K562 (cell line): ENCODE measurements at regions not wholly inside any gene's neighbourhood (a gene's known extent, or its start where the extent isn't known, plus 50 kb on each side); places are given as distances from the start of the nearest gene placed in this dataset.

Source experiments
- ATAC-seq: fragments of 200-7000 bp; cut with Tn5 transposase; 3 replicates; pipeline ENCODE4 v1.9.1; 2020; ENCODE audit warnings: moderate library complexity
- BruUV-seq: library from RNA; stranded (reverse); fragments of 400-500 nt; replicated peaks from 2 replicates; lab custom pipeline; 2021; lab: Mats Ljungman, UMichigan
- CTCF ChIA-PET: fragments of 300-600 bp; formaldehyde crosslinking; extraction: SDS; loops from one replicate; lab custom pipeline; 2021; ENCODE audit warnings: low intra/inter-chr PET ratio; lab: Yijun Ruan, JAX
- POLR2A ChIA-PET: fragments of 300-600, 350-650 bp; sonication (Branson Sonifier 250); formaldehyde crosslinking; extraction: SDS; loops from one replicate; lab custom pipeline; 2021; ENCODE audit warnings: antibody characterized with exemption, inconsistent platforms; lab: Yijun Ruan, JAX
- DNase-seq, 4 experiments: peaks; one replicate each; pipeline versions ENCODE4 v3.0.0 to v3.0.0-alpha.2; 2011 to 2018; ENCODE audit warnings: low spot score in 3 of 4, mixed read lengths in 3 of 4; ENCODE audit errors: extremely low read depth in 1 of 4
- FAIRE-seq: peaks from 2 replicates; lab custom pipeline; 2011; peaks lifted over from hg19 to GRCh38; lab: Jason Lieb, UNC
- H2AFZ ChIP-seq: 2 replicates; pipeline ENCODE4 v1.6.0; 2011; ENCODE audit warnings: low read depth, low read length, control low read depth, inconsistent platforms
- H3K27ac ChIP-seq: fragments of 200-600 bp; 3 replicates; pipeline ENCODE4 v1.8.0; 2011; ENCODE audit warnings: low read depth, mild to moderate bottlenecking, control low read depth, inconsistent platforms, low read length, moderate library complexity, mixed read lengths; ENCODE audit errors: extremely low read depth
- H3K27me3 ChIP-seq, 2 experiments: fragments of 300-600 bp in 1 of 2; 2 replicates in 1 of 2; 3 replicates in 1 of 2; pipeline versions ENCODE4 v1.6.0 to v1.8.0; 2011; ENCODE audit warnings: inconsistent platforms in 2 of 2, low read length in 2 of 2, mild to moderate bottlenecking in 1 of 2, mixed read lengths in 1 of 2, moderate library complexity in 1 of 2; ENCODE audit not compliant: control insufficient read depth in 2 of 2, insufficient read depth in 2 of 2
- H3K36me3 ChIP-seq: fragments of 300-600 bp; 3 replicates; pipeline ENCODE4 v1.8.0; 2011; ENCODE audit warnings: mild to moderate bottlenecking, low read length, inconsistent platforms; ENCODE audit not compliant: control insufficient read depth, insufficient read depth
- H3K4me1 ChIP-seq, 2 experiments: fragments of 200-600 bp in 1 of 2; replicated peaks in 1 of 2; 2 replicates in 1 of 2; 3 replicates in 1 of 2; pipeline versions ENCODE4 v1.5.1 to v1.8.0; 2011; ENCODE audit warnings: inconsistent platforms in 2 of 2, low read length in 2 of 2, mild to moderate bottlenecking in 1 of 2, mixed read lengths in 1 of 2, moderate library complexity in 1 of 2; ENCODE audit not compliant: control insufficient read depth in 2 of 2, insufficient read depth in 2 of 2
- H3K4me2 ChIP-seq: 2 replicates; pipeline ENCODE4 v1.6.1; 2011; ENCODE audit warnings: low read length, control low read depth, inconsistent platforms, mixed read lengths; ENCODE audit not compliant: insufficient read depth
- H3K4me3 ChIP-seq: fragments of 200-600 bp; sonication (generic), shearing (Covaris generic); 2 replicates; pipeline ENCODE4 v1.5.1; 2016; ENCODE audit warnings: control low read depth, inconsistent platforms
- H3K79me2 ChIP-seq: fragments of 200-600 bp; 3 replicates; pipeline ENCODE4 v1.8.0; 2011; ENCODE audit warnings: low read length, inconsistent platforms; ENCODE audit not compliant: control insufficient read depth, insufficient read depth
- H3K9ac ChIP-seq, 2 experiments: 2 replicates each; pipeline versions ENCODE4 v1.6.0 to v1.6.1; 2011; ENCODE audit warnings: low read depth in 2 of 2, low read length in 2 of 2, control low read depth in 1 of 2, inconsistent platforms in 1 of 2, mild to moderate bottlenecking in 1 of 2, mixed read lengths in 1 of 2; ENCODE audit not compliant: insufficient read depth in 1 of 2
- H3K9me1 ChIP-seq: one replicate; pipeline ENCODE4 v1.6.0; 2011; ENCODE audit warnings: inconsistent platforms, mild to moderate bottlenecking, low read length, moderate library complexity; ENCODE audit not compliant: control insufficient read depth, insufficient read depth
- H3K9me3 ChIP-seq: replicated peaks from 2 replicates; pipeline ENCODE4 v1.5.1; 2011; ENCODE audit warnings: low read depth, low read length, inconsistent platforms; ENCODE audit not compliant: control insufficient read depth, insufficient read depth
- H4K20me1 ChIP-seq: replicated peaks from 2 replicates; pipeline ENCODE4 v1.6.1; 2011; ENCODE audit warnings: low read length, inconsistent platforms, mixed read lengths; ENCODE audit not compliant: control insufficient read depth, insufficient read depth
- FOXA3 ChIP-seq, 2 experiments: fragments of 450-650 bp in 1 of 2; sonication (generic) in 1 of 2; formaldehyde crosslinking; IDR thresholded peaks in 1 of 2; conservative IDR thresholded peaks in 1 of 2; 2 replicates each; pipeline versions ENCODE4 v1.4.0 to v1.8.0; 2020 to 2022; ENCODE audit warnings: mild to moderate bottlenecking in 2 of 2, missing genetic modification reagents in 1 of 2
- GABPA ChIP-seq: fragments of 200-800 bp; sonication (Bioruptor generic); conservative IDR thresholded peaks from 2 replicates; pipeline ENCODE4 v1.6.1; 2016; ENCODE audit warnings: low read depth, missing genetic modification characterization, missing compliant biosample characterization
- NR4A1 ChIP-seq, 2 experiments: fragments of 250-450 bp in 1 of 2; fragments of 450-650 bp in 1 of 2; sonication (Bioruptor Pico) in 1 of 2; IDR thresholded peaks; 2 replicates each; pipeline versions ENCODE4 v1.4.0 to v1.6.1; 2016 to 2020; ENCODE audit warnings: mild to moderate bottlenecking in 2 of 2, missing compliant biosample characterization in 1 of 2, missing genetic modification characterization in 1 of 2, moderate library complexity in 1 of 2
- SIX5 ChIP-seq, 2 experiments: IDR thresholded peaks; 2 replicates each; pipeline ENCODE4 v1.6.1; 2011; ENCODE audit warnings: low read length in 2 of 2, borderline replicate concordance in 1 of 2, low read depth in 1 of 2, mild to moderate bottlenecking in 1 of 2, moderate library complexity in 1 of 2; ENCODE audit not compliant: insufficient read depth in 1 of 2
- SNRNP70 ChIP-seq: fragments of 200-400 bp; formaldehyde crosslinking; optimal IDR thresholded peaks from 2 replicates; pipeline ENCODE3; 2017; ENCODE audit warnings: low read depth, low read length
- ZC3H4 ChIP-seq: sonication (generic); formaldehyde crosslinking; IDR thresholded peaks from 2 replicates; pipeline ENCODE4 v1.9.0; 2021; ENCODE audit warnings: missing genetic modification reagents, borderline replicate concordance
- ZNF551 ChIP-seq: fragments of 250-450 bp; sonication (Bioruptor Pico); IDR thresholded peaks from 2 replicates; pipeline ENCODE4 v1.5.0; 2021; ENCODE audit warnings: mild to moderate bottlenecking, moderate library complexity
- WGBS: fragments of 100-300 bp; shearing (Covaris generic); methylation state at CpG from one replicate; pipeline ENCODE4 v1.1.6; 2016; ENCODE audit warnings: low coverage, mixed read lengths; ENCODE audit not compliant: insufficient coverage; ENCODE audit errors: missing lambda C conversion rate; 5-methylcytosine and 5-hydroxymethylcytosine counted together
- in situ Hi-C: fragments of 300-500 bp; cut with MboI; formaldehyde crosslinking; loops from 4 replicates; pipeline ENCODE4 v1.15.0; 2018; ENCODE audit warnings: inconsistent platforms, mixed read lengths
- intact Hi-C: fragments of 100-400 bp; cut with micrococcal nuclease; formaldehyde crosslinking; loops from 2 replicates; pipeline ENCODE4 v1.14.2; 2022
- TF ChIP-seq, protein P1 (sequence below): fragments of 250-450 bp; sonication (Bioruptor Pico); IDR thresholded peaks from 2 replicates; pipeline ENCODE4 v1.9.0; 2021; ENCODE audit warnings: mild to moderate bottlenecking
- TF ChIP-seq, protein P2 (sequence below): IDR thresholded peaks from 2 replicates; pipeline ENCODE4 v1.6.1; 2012; ENCODE audit warnings: low read depth, low read length, improper control_type of control experiment, borderline replicate concordance

GRCh38 chr2:204159526-204159925 lies 223.0 kb downstream of the ICOS start:
- Histone ChIP-seq H3K4me2 (no peak overlapping the region), H3K36me3 (no peaks in the 10 kb centered on the region), H2AFZ (no peak overlapping the region), H3K4me3 (no peak overlapping the region), H3K27me3 (no peaks in the 10 kb centered on the region), H3K27ac (no peak overlapping the region), H3K9me3 (no peaks in the 10 kb centered on the region), H3K4me1 (no peaks in the 10 kb centered on the region), H4K20me1 (no peaks in the 10 kb centered on the region), H3K9ac (no peak overlapping the region), H3K79me2 (no peaks in the 10 kb centered on the region), H3K9me1 (no peaks in the 10 kb centered on the region)
- FAIRE-seq (no peak), ATAC-seq (no peak), DNase-seq (no peak)
- in situ Hi-C loops (no loop called here), intact Hi-C loops (no loop called here)
- POLR2A ChIA-PET, result no interaction called here
- WGBS, result 4% methylated on average over 2 of the region's 3 CpGs
- TF ChIP-seq NR4A1 (CRISPR knock-in tag; IDR thresholded peaks at IDR 0.05) (no peak), NR4A1 (tag; IDR thresholded peaks at IDR 0.05) (no peak), GABPA (tag) (no peak), ZNF551 (CRISPR knock-in tag) (no peak), SNRNP70 (no peak)
- TF ChIP-seq, protein P1, sequence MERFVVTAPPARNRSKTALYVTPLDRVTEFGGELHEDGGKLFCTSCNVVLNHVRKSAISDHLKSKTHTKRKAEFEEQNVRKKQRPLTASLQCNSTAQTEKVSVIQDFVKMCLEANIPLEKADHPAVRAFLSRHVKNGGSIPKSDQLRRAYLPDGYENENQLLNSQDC (CRISPR knock-in tag), result no peak
- no TSS peak for BruUV-seq
- CTCF ChIA-PET, result no interaction called here

DNA sequence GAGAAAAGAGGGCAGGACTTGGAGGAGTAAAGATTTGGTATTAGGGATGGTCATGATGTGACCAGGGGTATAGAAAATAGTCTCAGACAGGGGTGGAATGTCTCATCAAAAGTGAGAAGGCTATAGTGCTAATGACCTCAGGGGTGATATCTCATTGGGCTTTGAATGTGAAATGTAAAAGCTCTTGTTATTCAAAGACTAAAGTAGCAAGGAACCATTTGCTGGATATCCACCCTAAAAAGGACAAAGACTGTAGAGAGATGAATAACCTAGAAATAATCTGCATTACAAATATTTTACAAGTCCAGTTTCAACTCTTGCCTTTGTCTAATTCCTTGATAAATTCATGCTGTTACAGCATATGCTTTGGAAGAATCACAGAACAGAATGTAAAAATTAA lies 224.4 kb downstream of the ICOS start:
- no peaks in the 10 kb centered on the region for H3K79me2 ChIP-seq
- in situ Hi-C loops, result no loop called here
- no peak overlapping the region for H3K27ac ChIP-seq
- ChIA-PET CTCF (no interaction called here), POLR2A (no interaction called here)
- H3K4me2 ChIP-seq, result no peak overlapping the region
- BruUV-seq, result no TSS peak
- no peaks in the 10 kb centered on the region for H3K4me1 ChIP-seq
- intact Hi-C loops, result no loop called here
- no peak overlapping the region for H3K9ac ChIP-seq
- H3K4me3 ChIP-seq, result no peak overlapping the region
- no peaks in the 10 kb centered on the region for H3K9me1 ChIP-seq
- no peaks in the 10 kb centered on the region for H3K9me3 ChIP-seq
- DNase-seq, result no peak
- H4K20me1 ChIP-seq, result no peaks in the 10 kb centered on the region
- no peak overlapping the region for H2AFZ ChIP-seq
- ATAC-seq, result no peak
- no peaks in the 10 kb centered on the region for H3K27me3 ChIP-seq
- no peak for FAIRE-seq
- no peaks in the 10 kb centered on the region for H3K36me3 ChIP-seq
- no peak for TF ChIP-seq FOXA3 (CRISPR knock-in tag; conservative IDR thresholded peaks at IDR 0.05 in 1 of 2, IDR thresholded peaks at IDR 0.05 in 1 of 2)
- no peak for TF ChIP-seq SIX5 (IDR thresholded peaks at IDR 0.05; ENCODE audit: borderline replicate concordance in 1 of 2, insufficient read depth in 1 of 2, low read depth in 1 of 2, low read length in 2 of 2)
- TF ChIP-seq, protein P2, sequence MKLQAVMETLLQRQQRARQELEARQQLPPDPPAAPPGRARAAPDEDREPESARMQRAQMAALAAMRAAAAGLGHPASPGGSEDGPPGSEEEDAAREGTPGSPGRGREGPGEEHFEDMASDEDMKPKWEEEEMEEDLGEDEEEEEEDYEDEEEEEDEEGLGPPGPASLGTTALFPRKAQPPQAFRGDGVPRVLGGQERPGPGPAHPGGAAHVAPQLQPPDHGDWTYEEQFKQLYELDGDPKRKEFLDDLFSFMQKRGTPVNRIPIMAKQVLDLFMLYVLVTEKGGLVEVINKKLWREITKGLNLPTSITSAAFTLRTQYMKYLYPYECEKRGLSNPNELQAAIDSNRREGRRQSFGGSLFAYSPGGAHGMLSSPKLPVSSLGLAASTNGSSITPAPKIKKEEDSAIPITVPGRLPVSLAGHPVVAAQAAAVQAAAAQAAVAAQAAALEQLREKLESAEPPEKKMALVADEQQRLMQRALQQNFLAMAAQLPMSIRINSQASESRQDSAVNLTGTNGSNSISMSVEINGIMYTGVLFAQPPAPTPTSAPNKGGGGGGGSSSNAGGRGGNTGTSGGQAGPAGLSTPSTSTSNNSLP, result no peak
- no peak for TF ChIP-seq ZC3H4 (CRISPR knock-in tag)
